Tibial nerve (tissue), 4 donors: ENCODE measurements at regions not wholly inside any gene's neighbourhood (a gene's known extent, or its start where the extent isn't known, plus 50 kb on each side); places are given as distances from the start of the nearest gene placed in this dataset.

ENCODE experiments used
- CTCF ChIP-seq, 5 experiments: fragments of 200-600 bp in 3 of 5; fragments of 450-650 bp in 2 of 5; sonication (generic) in 3 of 5; IDR thresholded peaks; one replicate each; pipeline ENCODE4 v1.5.1; 2016 to 2019; ENCODE audit warnings: antibody characterized with exemption in 5 of 5, mild to moderate bottlenecking in 3 of 5, moderate library complexity in 2 of 5
- EP300 ChIP-seq, 2 donors: sonication (generic); formaldehyde crosslinking; IDR thresholded peaks; one replicate each; pipeline ENCODE4 v1.6.1; 2017; ENCODE audit warnings: antibody characterized with exemption in 2 of 2, mild to moderate bottlenecking in 1 of 2
- POLR2A ChIP-seq, 2 donors: fragments of 450-650 bp; IDR thresholded peaks; one replicate each; pipeline ENCODE4 v1.6.1; 2017; ENCODE audit warnings: antibody characterized with exemption in 2 of 2, mild to moderate bottlenecking in 2 of 2, moderate library complexity in 2 of 2

- TF ChIP-seq CTCF (IDR thresholded peaks at IDR 0.05) (no peak), POLR2A (IDR thresholded peaks at IDR 0.05) (no peak), EP300 (IDR thresholded peaks at IDR 0.05) (no peak)
Observed at GRCh38 chr10:16116404-16117304, 256.3 kb upstream of the MINDY3 start.
